GM12892 (cell line): ENCODE measurements at regions not wholly inside any gene's neighbourhood (a gene's known extent, or its start where the extent isn't known, plus 50 kb on each side); places are given as distances from the start of the nearest gene placed in this dataset.

Source experiments
- POLR2A ChIP-seq: IDR thresholded peaks from 2 replicates; pipeline ENCODE4 v1.6.1; 2011; ENCODE audit warnings: low read depth, low read length, control low read depth
- POLR2AphosphoS5 ChIP-seq: IDR thresholded peaks from 2 replicates; pipeline ENCODE4 v1.6.1; 2011; ENCODE audit warnings: low read depth, low read length, control low read depth
- TAF1 ChIP-seq: IDR thresholded peaks from 2 replicates; pipeline ENCODE4 v1.6.1; 2011; ENCODE audit warnings: low read depth, mild to moderate bottlenecking, control low read depth, low read length, borderline replicate concordance

GRCh38 chr2:146417942-146418341 lies 1426.9 kb upstream of the ACVR2A start:
- TF ChIP-seq POLR2A, result no peak
- TF ChIP-seq POLR2AphosphoS5, result no peak
- no peak for TF ChIP-seq TAF1
